ENCODE measurements at regions not wholly inside any gene's neighbourhood (a gene's known extent, or its start where the extent isn't known, plus 50 kb on each side); places are given as distances from the start of the nearest gene placed in this dataset.

GRCh38 chr3:59374091-59374817, 324.4 kb upstream of the CFAP20DC start:
- peaks cover 5% of the 10 kb centered on the region; the same call in 2 of the 3 replicates for H3K4me1 Mint-ChIP-seq
- H3K4me3 ChIP-seq: no peak overlapping the region
- DNase-seq (ENCODE audit: low spot score) (no peak), ATAC-seq (no peak)
- no peak overlapping the region for H3K27ac ChIP-seq (ENCODE audit: low read depth)
- no peaks in the 10 kb centered on the region for H3K79me2 ChIP-seq (replicated peaks; ENCODE audit: insufficient read depth)
- no peaks in the 10 kb centered on the region for H3K9me3 Mint-ChIP-seq
- H3K27ac Mint-ChIP-seq: no peak overlapping the region
- H3K4me2 ChIP-seq: no peak overlapping the region
- H3K36me3 ChIP-seq (ENCODE audit: insufficient read depth): no peaks in the 10 kb centered on the region
- no peaks in the 10 kb centered on the region for H3K27me3 ChIP-seq (ENCODE audit: insufficient read depth)
- H3K36me3 Mint-ChIP-seq (ENCODE audit: low read depth): no peaks in the 10 kb centered on the region
- H3F3A ChIP-seq (replicated peaks; ENCODE audit: low read depth): no peaks in the 10 kb centered on the region
- H3K4me1 ChIP-seq (ENCODE audit: insufficient read depth): peaks cover 4% of the 10 kb centered on the region; the same call in 1 of the 2 replicates
- no peak overlapping the region for H2AFZ ChIP-seq
- H4K20me1 ChIP-seq (replicated peaks; ENCODE audit: insufficient read depth): no peaks in the 10 kb centered on the region
- TF ChIP-seq, protein P1, sequence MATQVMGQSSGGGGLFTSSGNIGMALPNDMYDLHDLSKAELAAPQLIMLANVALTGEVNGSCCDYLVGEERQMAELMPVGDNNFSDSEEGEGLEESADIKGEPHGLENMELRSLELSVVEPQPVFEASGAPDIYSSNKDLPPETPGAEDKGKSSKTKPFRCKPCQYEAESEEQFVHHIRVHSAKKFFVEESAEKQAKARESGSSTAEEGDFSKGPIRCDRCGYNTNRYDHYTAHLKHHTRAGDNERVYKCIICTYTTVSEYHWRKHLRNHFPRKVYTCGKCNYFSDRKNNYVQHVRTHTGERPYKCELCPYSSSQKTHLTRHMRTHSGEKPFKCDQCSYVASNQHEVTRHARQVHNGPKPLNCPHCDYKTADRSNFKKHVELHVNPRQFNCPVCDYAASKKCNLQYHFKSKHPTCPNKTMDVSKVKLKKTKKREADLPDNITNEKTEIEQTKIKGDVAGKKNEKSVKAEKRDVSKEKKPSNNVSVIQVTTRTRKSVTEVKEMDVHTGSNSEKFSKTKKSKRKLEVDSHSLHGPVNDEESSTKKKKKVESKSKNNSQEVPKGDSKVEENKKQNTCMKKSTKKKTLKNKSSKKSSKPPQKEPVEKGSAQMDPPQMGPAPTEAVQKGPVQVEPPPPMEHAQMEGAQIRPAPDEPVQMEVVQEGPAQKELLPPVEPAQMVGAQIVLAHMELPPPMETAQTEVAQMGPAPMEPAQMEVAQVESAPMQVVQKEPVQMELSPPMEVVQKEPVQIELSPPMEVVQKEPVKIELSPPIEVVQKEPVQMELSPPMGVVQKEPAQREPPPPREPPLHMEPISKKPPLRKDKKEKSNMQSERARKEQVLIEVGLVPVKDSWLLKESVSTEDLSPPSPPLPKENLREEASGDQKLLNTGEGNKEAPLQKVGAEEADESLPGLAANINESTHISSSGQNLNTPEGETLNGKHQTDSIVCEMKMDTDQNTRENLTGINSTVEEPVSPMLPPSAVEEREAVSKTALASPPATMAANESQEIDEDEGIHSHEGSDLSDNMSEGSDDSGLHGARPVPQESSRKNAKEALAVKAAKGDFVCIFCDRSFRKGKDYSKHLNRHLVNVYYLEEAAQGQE (IDR thresholded peaks at IDR 0.05; ENCODE audit: unreplicated experiment): no peak
- TF ChIP-seq, protein P2, sequence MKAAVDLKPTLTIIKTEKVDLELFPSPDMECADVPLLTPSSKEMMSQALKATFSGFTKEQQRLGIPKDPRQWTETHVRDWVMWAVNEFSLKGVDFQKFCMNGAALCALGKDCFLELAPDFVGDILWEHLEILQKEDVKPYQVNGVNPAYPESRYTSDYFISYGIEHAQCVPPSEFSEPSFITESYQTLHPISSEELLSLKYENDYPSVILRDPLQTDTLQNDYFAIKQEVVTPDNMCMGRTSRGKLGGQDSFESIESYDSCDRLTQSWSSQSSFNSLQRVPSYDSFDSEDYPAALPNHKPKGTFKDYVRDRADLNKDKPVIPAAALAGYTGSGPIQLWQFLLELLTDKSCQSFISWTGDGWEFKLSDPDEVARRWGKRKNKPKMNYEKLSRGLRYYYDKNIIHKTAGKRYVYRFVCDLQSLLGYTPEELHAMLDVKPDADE (IDR thresholded peaks at IDR 0.05): no peak
- TF ChIP-seq JUNB (IDR thresholded peaks at IDR 0.05; ENCODE audit: unreplicated experiment): no peak
- no peak for TF ChIP-seq CREB1 (CRISPR knock-in tag; IDR thresholded peaks at IDR 0.05; ENCODE audit: low read depth)
- no peak overlapping the region for H3K4me3 Mint-ChIP-seq
- no peaks in the 10 kb centered on the region for H3K27me3 Mint-ChIP-seq (ENCODE audit: insufficient read depth, low read depth, poor library complexity)
- H3K9me2 ChIP-seq (ENCODE audit: insufficient read depth): peaks cover 17% of the 10 kb centered on the region

- no peaks in the 10 kb centered on the region for H3K79me2 ChIP-seq (replicated peaks; ENCODE audit: insufficient read depth)
- H3K27me3 ChIP-seq (ENCODE audit: insufficient read depth): no peaks in the 10 kb centered on the region
- Mint-ChIP-seq H3K4me3 (no peak overlapping the region), H3K4me1 (peaks cover 6% of the 10 kb centered on the region), H3K36me3 (ENCODE audit: low read depth) (no peaks in the 10 kb centered on the region), H3K9me3 (no peaks in the 10 kb centered on the region), H3K27me3 (ENCODE audit: insufficient read depth, low read depth, poor library complexity) (no peaks in the 10 kb centered on the region), H3K27ac (no peak overlapping the region)
- no peak overlapping the region for H2AFZ ChIP-seq
- H3K4me1 ChIP-seq (ENCODE audit: insufficient read depth): peaks cover 4% of the 10 kb centered on the region; the same call in 1 of the 2 replicates
- no peaks in the 10 kb centered on the region for H3F3A ChIP-seq (replicated peaks; ENCODE audit: low read depth)
- peaks cover 17% of the 10 kb centered on the region for H3K9me2 ChIP-seq (ENCODE audit: insufficient read depth)
- no peak overlapping the region for H3K4me3 ChIP-seq
- no peaks in the 10 kb centered on the region for H4K20me1 ChIP-seq (replicated peaks; ENCODE audit: insufficient read depth)
- no peaks in the 10 kb centered on the region for H3K36me3 ChIP-seq (ENCODE audit: insufficient read depth)
- H3K4me2 ChIP-seq: no peak overlapping the region
- DNase-seq (ENCODE audit: low spot score) (no peak), ATAC-seq (no peak)
- no peak overlapping the region for H3K27ac ChIP-seq (ENCODE audit: low read depth)
- no peak for TF ChIP-seq ZNF462 (CRISPR knock-in tag; IDR thresholded peaks at IDR 0.05)
- no peak for TF ChIP-seq STAT1 (IDR thresholded peaks at IDR 0.05; ENCODE audit: unreplicated experiment)
- no peak for TF ChIP-seq JUNB (IDR thresholded peaks at IDR 0.05; ENCODE audit: unreplicated experiment)
These were observed 322.5 kb upstream of the CFAP20DC start for GRCh38 chr3:59372346-59372745.
